ENCODE measurements at regions not wholly inside any gene's neighbourhood (a gene's known extent, or its start where the extent isn't known, plus 50 kb on each side); places are given as distances from the start of the nearest gene placed in this dataset.

DNA sequence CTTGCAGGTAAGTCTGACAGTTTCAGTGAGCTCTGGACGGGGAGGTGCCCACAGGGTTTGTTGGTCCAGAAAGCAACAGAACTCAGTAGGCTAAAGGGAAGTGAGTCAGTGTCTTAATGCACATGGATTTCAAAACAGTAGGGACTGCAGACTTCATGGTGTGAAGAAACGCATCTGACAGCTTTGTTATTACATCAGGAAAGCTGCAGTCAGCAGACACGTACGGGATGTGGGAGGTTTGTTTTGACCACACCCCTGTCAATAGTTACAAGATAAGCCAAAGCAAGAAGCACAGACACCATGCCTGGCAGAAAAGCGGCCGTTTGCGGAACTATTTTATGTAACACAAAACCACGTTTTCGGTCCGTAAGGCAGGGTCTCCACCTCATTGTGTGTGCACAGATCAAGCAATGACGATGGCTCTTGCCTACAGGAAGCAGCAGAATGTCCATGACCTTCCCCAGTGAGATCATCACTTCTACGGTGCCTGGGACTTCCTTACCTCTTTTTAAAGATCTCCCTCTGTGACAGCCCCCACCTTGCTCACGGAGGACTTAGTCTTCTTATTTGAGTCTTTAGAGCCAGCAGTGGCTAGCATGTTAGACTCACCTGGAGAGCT lies 58.2 kb upstream of the FTH1 start (continued):
- TF ChIP-seq FOSL1 (tag; conservative IDR thresholded peaks at IDR 0.05) (peak; percentile 96), ZNF561 (CRISPR knock-in tag; conservative IDR thresholded peaks at IDR 0.05) (no peak), RBM25 (IDR thresholded peaks at IDR 0.05; ENCODE audit: low read depth, low read length, severe bottlenecking) (no peak), SNIP1 (IDR thresholded peaks at IDR 0.05; ENCODE audit: low read depth) (no peak), WHSC1 (IDR thresholded peaks at IDR 0.05; ENCODE audit: low read length) (no peak), ERF (CRISPR knock-in tag; IDR thresholded peaks at IDR 0.05) (no peak), ZNF384 (IDR thresholded peaks at IDR 0.05; ENCODE audit: low read depth, low read length) (no peak; the same call in 1 of the 2 replicates), ZNF146 (CRISPR knock-in tag; IDR thresholded peaks at IDR 0.05; ENCODE audit: unreplicated experiment) (no peak), DNMT1 (IDR thresholded peaks at IDR 0.05) (no peak), TOE1 (IDR thresholded peaks at IDR 0.05; ENCODE audit: borderline replicate concordance) (peak; percentile 91), TOE1 (CRISPR knock-in tag; IDR thresholded peaks at IDR 0.05; ENCODE audit: borderline replicate concordance, low read depth) (no peak), RFX5 (IDR thresholded peaks at IDR 0.05; ENCODE audit: low read depth, low read length) (no peak), HOXB6 (CRISPR knock-in tag; IDR thresholded peaks at IDR 0.05; ENCODE audit: borderline replicate concordance) (no peak), DMBX1 (CRISPR knock-in tag; IDR thresholded peaks at IDR 0.05; ENCODE audit: borderline replicate concordance) (peak; percentile 21; the same call in 1 of the 2 replicates)
- TF ChIP-seq, protein P1, sequence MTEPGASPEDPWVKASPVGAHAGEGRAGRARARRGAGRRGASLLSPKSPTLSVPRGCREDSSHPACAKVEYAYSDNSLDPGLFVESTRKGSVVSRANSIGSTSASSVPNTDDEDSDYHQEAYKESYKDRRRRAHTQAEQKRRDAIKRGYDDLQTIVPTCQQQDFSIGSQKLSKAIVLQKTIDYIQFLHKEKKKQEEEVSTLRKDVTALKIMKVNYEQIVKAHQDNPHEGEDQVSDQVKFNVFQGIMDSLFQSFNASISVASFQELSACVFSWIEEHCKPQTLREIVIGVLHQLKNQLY (CRISPR knock-in tag; conservative IDR thresholded peaks at IDR 0.05), result no peak
- TF ChIP-seq, protein P2, sequence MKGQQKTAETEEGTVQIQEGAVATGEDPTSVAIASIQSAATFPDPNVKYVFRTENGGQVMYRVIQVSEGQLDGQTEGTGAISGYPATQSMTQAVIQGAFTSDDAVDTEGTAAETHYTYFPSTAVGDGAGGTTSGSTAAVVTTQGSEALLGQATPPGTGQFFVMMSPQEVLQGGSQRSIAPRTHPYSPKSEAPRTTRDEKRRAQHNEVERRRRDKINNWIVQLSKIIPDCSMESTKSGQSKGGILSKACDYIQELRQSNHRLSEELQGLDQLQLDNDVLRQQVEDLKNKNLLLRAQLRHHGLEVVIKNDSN (CRISPR knock-in tag; IDR thresholded peaks at IDR 0.05), result peak; percentile 49; the same call in 1 of the 2 replicates
- TF ChIP-seq, protein P3, sequence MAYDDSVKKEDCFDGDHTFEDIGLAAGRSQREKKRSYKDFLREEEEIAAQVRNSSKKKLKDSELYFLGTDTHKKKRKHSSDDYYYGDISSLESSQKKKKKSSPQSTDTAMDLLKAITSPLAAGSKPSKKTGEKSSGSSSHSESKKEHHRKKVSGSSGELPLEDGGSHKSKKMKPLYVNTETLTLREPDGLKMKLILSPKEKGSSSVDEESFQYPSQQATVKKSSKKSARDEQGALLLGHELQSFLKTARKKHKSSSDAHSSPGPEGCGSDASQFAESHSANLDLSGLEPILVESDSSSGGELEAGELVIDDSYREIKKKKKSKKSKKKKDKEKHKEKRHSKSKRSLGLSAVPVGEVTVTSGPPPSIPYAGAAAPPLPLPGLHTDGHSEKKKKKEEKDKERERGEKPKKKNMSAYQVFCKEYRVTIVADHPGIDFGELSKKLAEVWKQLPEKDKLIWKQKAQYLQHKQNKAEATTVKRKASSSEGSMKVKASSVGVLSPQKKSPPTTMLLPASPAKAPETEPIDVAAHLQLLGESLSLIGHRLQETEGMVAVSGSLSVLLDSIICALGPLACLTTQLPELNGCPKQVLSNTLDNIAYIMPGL (CRISPR knock-in tag; IDR thresholded peaks at IDR 0.05), result no peak
- TF ChIP-seq, protein P4, sequence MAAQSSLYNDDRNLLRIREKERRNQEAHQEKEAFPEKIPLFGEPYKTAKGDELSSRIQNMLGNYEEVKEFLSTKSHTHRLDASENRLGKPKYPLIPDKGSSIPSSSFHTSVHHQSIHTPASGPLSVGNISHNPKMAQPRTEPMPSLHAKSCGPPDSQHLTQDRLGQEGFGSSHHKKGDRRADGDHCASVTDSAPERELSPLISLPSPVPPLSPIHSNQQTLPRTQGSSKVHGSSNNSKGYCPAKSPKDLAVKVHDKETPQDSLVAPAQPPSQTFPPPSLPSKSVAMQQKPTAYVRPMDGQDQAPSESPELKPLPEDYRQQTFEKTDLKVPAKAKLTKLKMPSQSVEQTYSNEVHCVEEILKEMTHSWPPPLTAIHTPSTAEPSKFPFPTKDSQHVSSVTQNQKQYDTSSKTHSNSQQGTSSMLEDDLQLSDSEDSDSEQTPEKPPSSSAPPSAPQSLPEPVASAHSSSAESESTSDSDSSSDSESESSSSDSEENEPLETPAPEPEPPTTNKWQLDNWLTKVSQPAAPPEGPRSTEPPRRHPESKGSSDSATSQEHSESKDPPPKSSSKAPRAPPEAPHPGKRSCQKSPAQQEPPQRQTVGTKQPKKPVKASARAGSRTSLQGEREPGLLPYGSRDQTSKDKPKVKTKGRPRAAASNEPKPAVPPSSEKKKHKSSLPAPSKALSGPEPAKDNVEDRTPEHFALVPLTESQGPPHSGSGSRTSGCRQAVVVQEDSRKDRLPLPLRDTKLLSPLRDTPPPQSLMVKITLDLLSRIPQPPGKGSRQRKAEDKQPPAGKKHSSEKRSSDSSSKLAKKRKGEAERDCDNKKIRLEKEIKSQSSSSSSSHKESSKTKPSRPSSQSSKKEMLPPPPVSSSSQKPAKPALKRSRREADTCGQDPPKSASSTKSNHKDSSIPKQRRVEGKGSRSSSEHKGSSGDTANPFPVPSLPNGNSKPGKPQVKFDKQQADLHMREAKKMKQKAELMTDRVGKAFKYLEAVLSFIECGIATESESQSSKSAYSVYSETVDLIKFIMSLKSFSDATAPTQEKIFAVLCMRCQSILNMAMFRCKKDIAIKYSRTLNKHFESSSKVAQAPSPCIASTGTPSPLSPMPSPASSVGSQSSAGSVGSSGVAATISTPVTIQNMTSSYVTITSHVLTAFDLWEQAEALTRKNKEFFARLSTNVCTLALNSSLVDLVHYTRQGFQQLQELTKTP (IDR thresholded peaks at IDR 0.05; ENCODE audit: low read depth in 1 of 2, partially characterized antibody in 2 of 2), result peak; percentile 91 to 95
- TF ChIP-seq, protein P5, sequence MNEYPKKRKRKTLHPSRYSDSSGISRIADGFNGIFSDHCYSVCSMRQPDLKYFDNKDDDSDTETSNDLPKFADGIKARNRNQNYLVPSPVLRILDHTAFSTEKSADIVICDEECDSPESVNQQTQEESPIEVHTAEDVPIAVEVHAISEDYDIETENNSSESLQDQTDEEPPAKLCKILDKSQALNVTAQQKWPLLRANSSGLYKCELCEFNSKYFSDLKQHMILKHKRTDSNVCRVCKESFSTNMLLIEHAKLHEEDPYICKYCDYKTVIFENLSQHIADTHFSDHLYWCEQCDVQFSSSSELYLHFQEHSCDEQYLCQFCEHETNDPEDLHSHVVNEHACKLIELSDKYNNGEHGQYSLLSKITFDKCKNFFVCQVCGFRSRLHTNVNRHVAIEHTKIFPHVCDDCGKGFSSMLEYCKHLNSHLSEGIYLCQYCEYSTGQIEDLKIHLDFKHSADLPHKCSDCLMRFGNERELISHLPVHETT (CRISPR knock-in tag; conservative IDR thresholded peaks at IDR 0.05 in 1 of 2, IDR thresholded peaks at IDR 0.05 in 1 of 2), result peak in 1 of 2 experiments; percentile 72; a peak in 1 of 4 replicates
